ENCODE measurements at regions not wholly inside any gene's neighbourhood (a gene's known extent, or its start where the extent isn't known, plus 50 kb on each side); places are given as distances from the start of the nearest gene placed in this dataset.
A peak's percentile ranks its signal among the peaks of the same experiment; 100 is the strongest.

DNA sequence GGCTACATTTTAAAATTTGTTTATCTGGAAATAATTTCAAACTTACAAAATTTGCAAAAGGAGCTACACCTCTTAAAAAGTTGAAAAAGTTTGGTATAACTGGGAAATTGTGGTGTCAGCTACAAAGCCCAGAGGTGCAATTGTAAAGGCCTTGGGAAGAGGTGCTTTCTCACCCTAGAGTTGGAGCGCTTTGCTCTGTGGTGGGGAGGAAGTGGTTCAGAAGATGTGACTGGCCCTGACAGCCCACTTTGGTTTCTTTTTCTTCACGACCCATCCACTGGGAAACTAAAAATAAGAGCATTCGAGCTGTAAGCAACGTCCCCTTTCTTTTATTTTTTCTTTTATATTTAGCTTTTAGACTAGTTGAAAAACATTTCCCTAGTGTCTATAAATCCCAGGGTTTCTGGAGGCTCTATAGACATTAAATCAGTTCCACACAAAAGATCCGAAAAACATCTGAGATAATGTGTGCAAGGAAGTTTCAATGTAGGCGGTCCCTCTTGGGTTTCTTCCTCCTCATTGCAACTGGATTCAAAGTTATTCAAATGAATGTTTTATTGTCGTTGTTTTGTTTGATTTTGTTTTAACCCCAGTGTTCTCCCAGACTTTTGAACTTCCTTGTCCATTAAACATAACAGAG lies 397.8 kb downstream of the KIF16B start:
- DNase-seq (ENCODE audit: low spot score) (no peak), ATAC-seq (no peak)

DNA sequence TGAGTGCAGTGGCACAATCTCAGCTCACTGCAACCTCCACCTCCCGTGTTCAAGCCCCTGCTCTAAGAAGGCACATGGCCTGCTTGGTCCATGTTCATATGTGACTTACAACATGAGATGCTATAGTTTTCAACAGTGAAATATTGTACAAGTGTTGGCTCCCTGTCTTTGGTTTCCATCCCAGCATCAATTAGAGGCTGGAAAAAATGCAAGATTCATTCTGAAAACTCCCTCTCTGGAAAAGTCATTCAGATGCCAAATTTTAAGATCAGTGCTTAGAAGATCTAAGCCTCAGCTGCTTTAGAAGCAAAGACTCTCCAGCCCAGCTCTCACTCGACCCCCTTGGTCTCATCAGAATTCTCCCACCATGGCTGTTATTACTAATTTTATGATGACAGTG lies 398.9 kb downstream of the KIF16B start:
- ATAC-seq, result no peak

DNA sequence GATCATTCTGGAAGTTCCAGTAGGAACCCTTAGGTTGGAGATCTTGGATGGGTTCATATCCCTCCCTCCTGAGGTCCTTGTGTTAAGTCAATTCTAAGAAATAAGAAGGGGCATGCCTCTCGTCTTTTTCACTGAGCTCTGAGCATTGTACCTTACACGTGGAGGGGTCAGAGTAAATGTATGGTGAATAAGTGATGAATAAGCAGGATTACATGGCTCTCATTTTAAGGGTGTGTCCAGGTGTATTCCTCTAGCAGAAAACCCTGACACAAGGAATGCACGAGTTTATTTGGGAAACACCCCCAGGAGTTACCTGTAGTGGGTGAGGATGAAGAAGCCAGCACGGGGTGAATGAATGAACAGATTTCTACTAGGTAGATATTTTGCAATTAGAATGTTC lies 400.2 kb downstream of the KIF16B start:
- no peak for ATAC-seq
- no peak for DNase-seq (ENCODE audit: low spot score)

More for the DNA sequence above, 398.9 kb downstream of the KIF16B start:
- no peak for DNase-seq (ENCODE audit: low spot score)

DNA sequence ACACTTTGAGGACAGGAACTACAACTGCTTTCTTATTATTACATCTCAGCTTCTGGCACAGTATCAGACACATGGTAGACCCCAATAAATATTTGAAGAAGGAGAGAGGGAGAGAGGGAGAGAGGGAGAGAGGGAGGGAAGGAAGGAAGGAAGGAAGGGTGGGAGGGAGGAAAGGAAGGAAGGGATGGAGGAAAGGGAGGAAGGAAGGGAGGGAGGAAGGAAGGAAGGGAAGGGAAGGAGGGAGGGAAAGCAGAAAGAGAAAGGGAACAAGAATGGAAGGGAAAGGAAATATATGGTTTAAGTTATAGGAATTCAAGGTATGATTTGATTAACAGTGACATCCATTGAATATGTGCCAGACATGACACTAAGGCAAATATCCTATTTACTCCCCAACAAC lies 402.1 kb downstream of the KIF16B start:
- no peak for ATAC-seq
- no peak for DNase-seq (ENCODE audit: low spot score)

DNA sequence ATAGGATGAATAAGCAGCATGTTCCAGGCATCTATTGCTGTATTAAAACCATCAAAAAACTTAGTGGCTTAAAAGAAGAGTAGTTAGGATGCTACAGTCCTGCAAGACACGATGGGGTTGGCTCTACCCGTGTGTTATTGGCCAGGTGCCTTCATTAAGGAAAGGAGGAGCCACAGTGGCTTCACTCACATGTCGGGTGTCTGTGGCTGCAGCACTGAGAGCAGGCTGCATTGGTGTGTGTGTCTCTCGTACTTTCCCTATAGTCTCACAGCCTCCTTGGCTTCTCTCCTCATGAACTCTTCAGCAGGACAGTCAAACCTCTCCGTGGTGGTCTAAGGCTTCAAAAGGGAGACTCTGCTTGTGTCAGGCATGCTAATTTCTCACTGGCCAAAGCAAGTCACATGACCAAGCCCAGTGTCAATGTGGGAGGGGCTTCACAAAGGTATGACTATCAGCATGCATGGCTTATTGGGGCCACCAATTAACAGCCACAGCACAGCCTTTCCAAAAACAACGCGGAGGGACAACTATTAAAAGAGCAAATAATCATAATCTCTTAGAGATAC lies 402.8 kb downstream of the KIF16B start:
- DNase-seq (ENCODE audit: low spot score), result no peak
- ATAC-seq, result no peak

DNA sequence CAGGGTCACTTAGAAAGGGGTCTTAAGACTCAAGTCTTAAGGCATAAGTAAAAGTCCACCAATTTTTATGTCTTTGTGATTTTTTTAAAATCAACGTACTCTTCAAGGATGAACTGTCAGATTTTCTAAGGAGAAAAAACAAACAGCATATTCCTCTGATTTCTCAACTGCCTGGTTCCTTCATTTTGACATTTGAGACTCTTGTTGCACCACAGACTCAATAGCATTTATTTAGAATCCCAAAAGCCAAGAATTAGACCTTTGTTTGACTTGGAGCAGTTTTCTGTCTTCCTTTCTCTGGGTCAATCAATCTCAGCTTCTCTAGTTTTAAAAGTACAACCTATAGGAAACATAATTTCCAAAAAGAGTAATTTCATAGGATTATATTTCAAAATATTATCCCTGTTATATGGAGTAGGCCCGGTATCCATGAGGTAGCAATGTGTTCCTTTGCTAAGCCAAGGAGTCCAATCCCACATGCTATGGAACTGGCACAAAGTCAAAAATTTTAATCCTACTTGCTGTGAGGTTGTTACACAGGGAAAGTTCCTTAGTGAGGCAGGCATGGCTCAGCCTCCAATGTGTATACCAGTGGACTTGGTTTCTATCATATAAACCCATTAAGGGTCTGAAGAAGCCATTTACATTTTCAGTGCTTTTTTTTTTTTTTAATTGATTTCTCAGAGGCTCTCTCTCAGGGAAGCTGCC lies 405.7 kb downstream of the KIF16B start:
- DNase-seq (ENCODE audit: low spot score), result no peak
- no peak for ATAC-seq

DNA sequence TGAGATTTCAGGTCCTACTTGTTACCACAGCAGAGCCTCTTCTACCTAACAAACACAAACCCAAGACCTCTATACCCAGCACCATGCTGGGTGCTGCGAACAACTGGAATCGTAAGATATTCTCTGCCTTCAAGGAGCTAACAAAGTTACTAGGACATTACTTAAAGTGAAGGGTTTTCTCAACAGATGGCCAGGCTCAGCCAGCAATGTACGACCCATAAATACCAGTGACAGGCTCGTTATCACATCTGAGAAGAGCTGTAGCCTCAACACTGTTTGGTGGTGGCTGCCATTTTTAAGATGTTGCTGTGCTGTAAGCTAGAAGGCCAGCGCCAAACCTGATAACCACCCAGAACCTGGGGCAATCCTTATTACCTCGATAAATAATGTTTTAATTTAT lies 406.5 kb downstream of the KIF16B start:
- DNase-seq (ENCODE audit: low spot score), result no peak
- no peak for ATAC-seq

DNA sequence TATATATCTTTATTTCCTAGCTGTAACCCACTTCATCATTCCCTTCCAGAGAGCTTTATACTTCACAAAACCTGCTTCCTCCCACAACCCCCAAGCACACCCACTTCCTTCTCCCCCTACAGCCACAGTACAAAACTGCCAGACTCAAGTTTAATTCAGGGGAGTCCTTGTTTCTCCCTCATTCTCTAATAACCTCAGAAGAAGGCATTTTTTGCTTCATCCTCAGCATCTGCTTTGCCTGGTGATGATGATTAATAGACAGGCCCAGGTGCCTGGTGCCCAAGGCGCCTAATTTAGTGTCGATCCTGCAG lies 414.3 kb downstream of the KIF16B start:
- no peak for DNase-seq (ENCODE audit: low spot score)
- ATAC-seq, result no peak

DNA sequence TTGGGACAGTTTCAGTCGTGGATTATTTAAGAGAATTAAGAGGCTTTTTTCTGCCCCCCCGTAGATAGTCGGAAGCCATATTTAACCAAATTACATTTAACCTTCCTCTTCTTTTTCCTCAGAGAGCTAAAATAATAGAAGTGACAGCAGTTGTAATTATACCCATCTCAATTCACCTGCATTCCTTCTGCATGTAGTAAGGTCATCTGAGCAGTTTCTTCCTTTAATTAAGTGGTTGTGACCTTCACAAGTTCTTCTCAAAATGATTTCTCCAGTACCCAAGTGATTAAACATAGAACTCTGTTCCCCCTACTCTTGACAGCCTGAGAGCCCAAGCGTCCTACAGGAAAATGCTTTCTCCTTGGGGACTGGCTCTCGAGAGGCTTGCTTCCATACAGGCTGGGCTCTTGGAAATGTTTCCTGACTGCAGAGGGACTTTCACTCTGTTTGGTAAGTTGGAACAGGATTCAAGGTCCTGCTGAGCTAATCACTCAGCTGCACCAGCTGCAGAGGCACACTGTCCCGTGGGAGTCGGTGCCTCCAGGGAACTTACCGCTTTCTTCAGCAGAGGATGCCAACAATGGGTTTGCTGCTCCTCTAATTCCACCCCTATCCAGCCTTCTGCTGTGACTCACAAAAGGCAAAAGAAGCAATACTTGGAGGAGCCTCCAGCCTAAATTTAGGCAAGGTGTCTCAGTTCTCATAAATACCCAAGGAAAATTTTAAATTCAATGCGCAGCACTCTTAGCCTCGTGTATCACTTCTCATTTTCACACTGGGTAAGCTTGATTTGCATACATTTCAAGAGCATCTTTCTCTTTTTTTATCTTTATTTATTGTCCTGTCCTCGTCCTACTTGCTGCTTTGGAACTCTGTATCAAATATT lies 414.9 kb downstream of the KIF16B start:
- no peak for ATAC-seq
- no peak for DNase-seq (ENCODE audit: low spot score)

DNA sequence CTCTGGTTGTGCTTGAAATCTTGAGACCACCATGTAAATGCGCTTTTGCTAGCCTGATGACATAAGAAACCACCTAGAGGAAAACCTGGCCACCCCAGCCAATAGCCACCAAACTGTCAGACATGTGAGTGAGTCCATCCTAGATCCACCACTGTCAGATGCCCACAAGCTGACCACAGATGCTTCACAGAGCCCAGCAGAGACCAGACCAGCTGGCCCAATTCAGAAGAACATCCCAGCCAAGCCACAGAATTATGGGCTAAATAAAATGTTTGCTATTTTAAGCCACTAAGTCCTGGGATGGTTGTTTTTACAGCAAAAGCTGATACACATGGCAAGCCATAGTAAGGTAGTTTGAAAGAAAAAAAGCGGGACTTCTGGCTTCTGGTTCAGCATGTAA lies 425.3 kb downstream of the KIF16B start:
- no peak for ATAC-seq
- no peak for DNase-seq (ENCODE audit: low spot score)

DNA sequence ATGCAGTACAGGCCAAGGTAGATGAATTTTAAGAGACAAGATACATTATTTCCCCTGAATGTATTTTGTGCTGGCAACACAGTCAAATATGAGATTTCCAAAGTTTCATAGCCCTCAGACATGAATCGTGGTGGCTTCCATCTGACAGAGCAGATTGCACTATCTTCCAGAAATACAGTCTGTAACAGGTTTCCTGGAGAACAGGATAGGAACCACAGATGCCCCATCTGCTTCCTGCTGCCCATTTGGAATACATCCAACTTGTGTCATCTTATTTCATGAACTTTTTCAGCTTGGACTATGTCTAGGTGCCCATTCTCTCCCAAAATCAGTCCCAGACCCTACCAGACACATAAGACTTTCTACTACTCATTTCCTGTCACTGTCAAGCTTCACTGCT lies 426.0 kb downstream of the KIF16B start:
- no peak for DNase-seq (ENCODE audit: low spot score)

DNA sequence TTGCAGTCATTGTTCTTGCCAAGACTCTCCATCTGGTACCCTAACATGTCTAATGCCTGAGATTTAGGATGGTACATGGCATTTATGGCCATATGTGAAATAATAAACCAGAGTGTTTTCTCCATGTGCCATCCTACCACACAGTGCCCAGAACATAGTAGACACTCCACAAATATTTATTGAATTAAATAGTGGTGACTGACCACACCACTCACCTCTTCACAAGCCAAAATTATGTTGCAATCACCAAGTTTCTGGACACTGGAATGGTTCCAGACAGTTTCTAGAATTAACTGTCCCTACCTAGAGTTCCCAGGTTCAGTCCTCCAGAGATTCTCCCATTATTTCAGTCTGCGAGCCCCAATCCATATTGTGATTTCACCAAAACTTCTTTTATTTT lies 427.3 kb downstream of the KIF16B start:
- ATAC-seq (peak; percentile 79), DNase-seq (ENCODE audit: low spot score) (no peak)

More for the DNA sequence above, 426.0 kb downstream of the KIF16B start:
- no peak for ATAC-seq

DNA sequence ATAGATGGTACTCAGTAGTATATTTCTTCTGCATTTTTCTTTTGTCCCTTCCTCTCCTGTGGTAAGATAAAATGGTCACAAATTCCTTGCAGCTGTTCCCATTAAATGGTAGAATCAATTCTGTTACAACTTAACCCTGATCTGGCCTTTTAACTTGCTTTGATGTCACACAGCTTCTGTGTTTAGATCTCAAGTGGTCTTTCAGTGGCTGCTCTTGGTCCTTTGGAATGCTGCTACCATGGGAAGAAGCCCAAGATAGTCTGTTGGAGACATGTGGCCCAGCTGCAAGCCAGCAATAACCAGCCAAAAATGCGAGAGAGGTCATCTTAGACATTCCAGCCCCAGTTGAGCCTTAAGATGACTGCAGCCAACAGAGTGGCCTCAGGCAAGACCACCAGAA lies 429.7 kb downstream of the KIF16B start:
- DNase-seq (ENCODE audit: low spot score) (no peak), ATAC-seq (no peak)

DNA sequence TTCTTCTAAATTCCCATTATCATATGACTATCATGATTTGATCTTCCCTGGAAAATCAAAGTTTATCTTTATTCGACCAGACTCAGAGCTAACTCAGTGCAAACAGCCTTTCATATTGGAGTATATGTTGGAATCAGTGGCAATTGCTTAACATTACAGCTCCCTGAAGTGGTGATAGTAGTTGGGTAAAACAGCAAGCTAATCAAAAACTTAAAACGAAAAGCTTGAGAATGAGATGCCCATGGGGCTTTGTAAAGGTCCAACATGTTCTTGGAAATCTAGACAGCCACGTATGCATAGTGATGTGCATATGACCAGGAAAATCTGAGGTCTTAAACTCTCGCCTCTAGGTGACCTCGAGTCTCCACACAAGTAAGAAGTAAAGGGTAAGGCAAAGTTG lies 437.6 kb downstream of the KIF16B start:
- no peak for ATAC-seq
- DNase-seq (ENCODE audit: low spot score), result no peak

DNA sequence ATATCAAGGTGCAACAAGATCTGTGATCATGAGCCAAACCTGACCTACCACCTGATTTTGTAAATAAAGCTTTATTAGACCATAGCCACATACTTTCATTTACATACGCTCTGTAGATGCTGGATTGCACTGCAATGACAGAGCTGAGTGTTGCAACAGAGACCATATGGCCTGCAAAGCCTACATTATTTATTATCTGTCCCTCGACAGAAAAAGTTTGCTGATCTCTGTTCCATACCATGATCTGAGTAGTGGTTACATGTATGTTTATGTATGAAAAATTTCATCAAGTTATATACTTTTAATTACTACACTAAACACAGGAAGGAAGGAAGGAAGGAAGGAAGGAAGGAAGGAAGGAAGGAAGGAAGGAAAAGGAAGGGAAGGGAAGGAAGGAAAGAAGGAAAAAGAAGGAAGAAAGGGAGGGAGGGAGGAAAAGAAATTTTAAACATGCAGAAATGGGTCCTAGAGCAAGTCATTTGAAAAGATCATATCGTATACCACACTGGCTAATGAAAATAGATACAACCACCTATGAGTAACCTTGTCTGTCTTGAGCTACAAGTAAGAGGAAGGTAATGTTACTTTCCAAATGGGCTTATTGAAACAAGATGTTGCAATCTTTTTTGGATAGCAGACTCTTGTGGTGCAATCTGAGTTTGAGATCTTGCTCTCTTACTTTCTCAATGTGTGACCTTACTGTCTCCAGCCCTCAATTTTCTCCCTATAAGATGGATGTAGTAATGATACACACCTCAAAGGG lies 441.0 kb downstream of the KIF16B start:
- ATAC-seq (peak; percentile 66), DNase-seq (ENCODE audit: low spot score) (no peak)

DNA sequence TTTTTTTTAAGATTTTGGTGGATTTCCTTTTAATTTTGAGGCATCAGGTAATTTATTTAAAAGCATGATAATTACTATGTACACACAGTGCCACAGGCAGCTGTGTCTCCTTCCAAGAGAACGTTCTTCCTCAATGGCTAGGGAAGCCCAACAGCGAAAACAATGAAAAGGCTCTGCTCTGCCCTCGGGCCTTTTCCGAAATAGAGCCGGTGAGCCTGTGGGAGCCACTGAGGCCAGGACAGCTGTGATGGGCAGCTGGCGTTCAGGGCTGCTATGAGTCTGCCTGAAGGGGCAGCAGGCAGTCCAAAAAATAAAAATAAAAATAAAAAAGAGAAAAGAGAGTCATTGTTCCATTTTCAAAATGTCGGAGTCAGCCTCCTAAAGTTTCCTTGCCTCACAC lies 443.8 kb downstream of the KIF16B start:
- DNase-seq (ENCODE audit: low spot score), result no peak
- no peak for ATAC-seq

DNA sequence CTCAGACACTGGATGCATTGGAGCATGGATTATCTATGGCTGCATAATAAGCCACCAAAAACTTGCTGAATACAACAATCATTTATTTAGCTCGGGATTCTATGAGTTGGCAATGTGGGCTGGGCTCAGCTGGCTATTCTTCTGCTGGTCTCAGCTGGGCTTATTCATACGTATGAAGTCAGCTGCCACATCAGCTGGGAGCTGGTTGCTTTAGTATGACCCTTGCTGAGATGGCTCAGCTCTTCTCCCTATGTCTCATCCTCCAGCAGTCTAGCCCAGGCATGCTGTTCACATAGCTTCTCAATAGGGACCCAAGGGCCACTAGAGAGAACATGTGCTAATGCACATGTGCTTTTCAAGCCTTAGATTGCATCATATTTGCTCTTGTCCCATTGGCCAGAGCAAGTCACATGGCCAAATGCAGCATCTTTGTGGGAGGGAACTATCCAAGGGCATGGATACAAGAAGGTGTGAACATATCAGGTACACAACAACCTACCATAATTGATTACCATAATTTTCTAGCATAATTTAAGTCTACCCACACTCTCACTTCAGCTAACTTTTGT lies 444.6 kb downstream of the KIF16B start:
- ATAC-seq (no peak), DNase-seq (ENCODE audit: low spot score) (no peak)

DNA sequence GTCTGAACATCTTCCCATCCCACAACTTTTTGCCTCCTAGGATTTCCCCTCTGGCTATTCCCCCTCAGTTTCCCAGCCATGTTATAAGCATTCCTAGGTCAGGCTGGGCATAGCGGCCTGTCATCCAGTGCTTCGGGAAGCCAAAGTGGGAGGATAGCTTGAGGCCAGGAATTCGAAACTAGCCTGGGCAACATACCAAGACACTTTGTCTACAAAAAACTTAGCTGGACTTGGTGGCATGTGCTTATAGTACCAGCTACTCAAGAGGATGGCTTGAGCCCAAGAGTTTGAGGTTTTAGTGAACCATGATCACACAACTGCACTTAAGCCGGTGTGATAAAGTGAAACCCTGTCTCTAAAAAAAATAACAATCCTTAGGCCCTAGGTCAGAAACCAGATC lies 447.4 kb downstream of the KIF16B start:
- ATAC-seq (peak; percentile 41), DNase-seq (ENCODE audit: low spot score) (no peak)

DNA sequence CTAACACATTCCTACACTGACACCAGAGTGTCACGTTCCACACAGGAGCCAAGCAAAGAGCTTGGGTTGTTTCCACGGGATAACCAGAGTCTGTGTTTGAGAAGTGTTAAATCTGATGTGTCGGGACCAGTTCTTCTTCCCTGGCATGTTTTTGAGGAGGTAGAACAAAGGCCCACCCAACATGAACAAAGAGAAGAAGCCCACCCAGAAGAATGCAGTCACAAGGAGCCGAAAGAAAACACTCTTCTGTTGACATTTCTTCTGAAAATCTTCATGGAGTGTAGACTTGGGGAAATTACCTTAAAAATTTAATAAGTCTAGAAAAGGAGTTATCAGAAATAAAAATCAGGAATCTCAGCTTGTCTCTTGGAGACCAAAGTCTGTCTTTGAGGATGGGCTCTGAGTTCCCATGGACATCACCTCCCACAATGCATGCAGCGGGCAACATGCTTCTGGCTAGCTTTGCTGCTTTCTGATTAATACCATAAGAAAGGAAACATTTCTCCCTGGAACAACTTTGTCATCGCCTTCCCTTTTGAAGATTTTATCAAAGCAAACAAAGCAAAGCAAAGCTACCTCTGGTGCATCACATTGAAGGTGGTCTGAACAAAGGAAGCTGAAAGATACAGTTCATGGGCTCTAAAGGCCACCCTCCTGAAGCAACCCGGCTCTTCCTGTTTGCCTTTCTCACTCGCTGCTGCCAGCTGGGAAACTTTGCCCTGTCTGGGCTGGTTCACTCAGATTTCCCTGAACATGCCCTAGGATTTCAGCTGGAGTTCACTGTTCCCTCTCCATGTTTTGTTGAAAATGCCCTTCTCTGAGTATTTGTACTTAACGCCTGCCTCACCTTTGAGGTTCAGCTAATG lies 448.1 kb downstream of the KIF16B start:
- ATAC-seq, result peak; percentile 94
- peak; percentile 56 for DNase-seq (ENCODE audit: low spot score)

DNA sequence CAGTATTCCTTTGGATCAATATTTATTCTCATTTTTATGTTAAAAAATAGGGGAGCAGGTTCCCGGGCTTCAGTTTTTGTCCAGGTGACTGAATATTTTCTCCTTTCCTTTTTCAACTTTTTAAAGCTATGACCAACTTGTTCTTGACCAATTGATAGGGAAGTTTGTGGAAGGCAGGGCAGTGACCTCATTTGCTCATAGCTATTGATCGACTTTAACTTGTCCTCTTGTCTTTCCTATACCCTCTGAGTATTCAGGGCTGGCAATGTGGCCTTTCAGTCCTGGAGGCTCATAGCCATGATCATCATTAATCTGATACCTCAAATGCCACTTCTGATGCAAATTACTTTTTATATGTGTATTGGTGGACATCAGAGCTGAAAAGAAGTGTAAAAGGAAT lies 448.8 kb downstream of the KIF16B start:
- DNase-seq (ENCODE audit: low spot score) (no peak), ATAC-seq (peak; percentile 61)

All from left lobe of liver (tissue), 2 donors.